A549 (cell line): ENCODE measurements at regions not wholly inside any gene's neighbourhood (a gene's known extent, or its start where the extent isn't known, plus 50 kb on each side); places are given as distances from the start of the nearest gene placed in this dataset.

Experiments used
- ATAC-seq, 2 experiments: fragments of 200-7000 bp in 1 of 2; fragments of >200 bp in 1 of 2; cut with Nextera tagmentation in 1 of 2; cut with Tn5 transposase in 1 of 2; 3 replicates each; pipeline versions ENCODE4 v1.8.0 to v1.9.1; 2018 to 2020; ENCODE audit warnings: mild to moderate bottlenecking in 1 of 2, moderate library complexity in 1 of 2
- CTCF ChIA-PET: fragments of 300-600 bp; sonication (Branson Sonifier 250); formaldehyde crosslinking; extraction: SDS; loops from one replicate; lab custom pipeline; 2021; ENCODE audit warnings: antibody characterized with exemption, inconsistent platforms; lab: Yijun Ruan, JAX
- POLR2A ChIA-PET: fragments of 350-600 bp; formaldehyde crosslinking; extraction: SDS; loops from one replicate; lab custom pipeline; 2021; ENCODE audit warnings: antibody characterized with exemption, inconsistent platforms; lab: Yijun Ruan, JAX
- DNase-seq, 2 experiments: peaks; one replicate each; pipeline versions ENCODE4 v3.0.0 to v3.0.0-alpha.2; 2011 to 2016; ENCODE audit warnings: low read depth in 1 of 2, low spot score in 1 of 2
- FAIRE-seq: peaks from 2 replicates; lab custom pipeline; 2011; peaks lifted over from hg19 to GRCh38; lab: Jason Lieb, UNC
- H3K27ac ChIP-seq, 2 experiments: fragments of >200 bp; sonication (Bioruptor Twin); formaldehyde crosslinking; 3 replicates each; pipeline ENCODE4 v1.5.1; 2016 to 2017
- H3K4me1 ChIP-seq: fragments of >200 bp; sonication (Bioruptor Twin); formaldehyde crosslinking; 3 replicates; pipeline ENCODE4 v1.6.1; 2016
- H3K4me2 ChIP-seq: fragments of >200 bp; sonication (Bioruptor Twin); formaldehyde crosslinking; 3 replicates; pipeline ENCODE4 v1.6.1; 2016
- H3K4me3 ChIP-seq: fragments of >200 bp; sonication (Bioruptor Twin); formaldehyde crosslinking; 3 replicates; pipeline ENCODE4 v1.5.1; 2016
- H3K9me3 ChIP-seq: fragments of >200 bp; sonication (Bioruptor Twin); formaldehyde crosslinking; 3 replicates; pipeline ENCODE4 v1.6.1; 2016
- BHLHE40 ChIP-seq: IDR thresholded peaks from 2 replicates; pipeline ENCODE4 v1.6.1; 2012; ENCODE audit warnings: low read depth, low read length, inconsistent platforms
- CBX8 ChIP-seq: fragments of 200-600 bp; sonication (generic); IDR thresholded peaks from 2 replicates; pipeline ENCODE4 v1.6.1; 2016
- CEBPB ChIP-seq, 2 experiments: fragments of >200 bp in 1 of 2; sonication (Bioruptor Twin) in 1 of 2; formaldehyde crosslinking in 1 of 2; IDR thresholded peaks; 2 replicates each; pipeline ENCODE4 v1.6.1; 2012 to 2016
- CHD2 ChIP-seq: fragments of 150-350 bp; IDR thresholded peaks from 2 replicates; pipeline ENCODE4 v1.6.1; 2014; ENCODE audit warnings: low read length; ENCODE audit not compliant: partially characterized antibody
- CHD4 ChIP-seq: fragments of 200-600 bp; sonication (generic); IDR thresholded peaks from 2 replicates; pipeline ENCODE4 v1.6.1; 2016; ENCODE audit warnings: antibody characterized with exemption, mild to moderate bottlenecking, borderline replicate concordance
- CTCF ChIP-seq: fragments of >200 bp; sonication (Bioruptor Twin); formaldehyde crosslinking; IDR thresholded peaks from 3 replicates; pipeline ENCODE4 v1.5.1; 2016
- E2F6 ChIP-seq: IDR thresholded peaks from 2 replicates; pipeline ENCODE4 v1.6.1; 2012; ENCODE audit warnings: low read depth, borderline replicate concordance
- EHF ChIP-seq: fragments of 250-450 bp; sonication (Bioruptor Pico); IDR thresholded peaks from 2 replicates; pipeline ENCODE4 v1.5.0; 2020; ENCODE audit warnings: mild to moderate bottlenecking
- ESRRA ChIP-seq: fragments of 150-350 bp; IDR thresholded peaks from 2 replicates; pipeline ENCODE4 v1.6.1; 2014; ENCODE audit warnings: mild to moderate bottlenecking, low read length, borderline replicate concordance
- FOXS1 ChIP-seq: fragments of 250-450 bp; sonication (Bioruptor Pico); IDR thresholded peaks from 2 replicates; pipeline ENCODE4 v1.5.0; 2020; ENCODE audit warnings: mild to moderate bottlenecking, moderate library complexity
- HDAC2 ChIP-seq: fragments of 200-600 bp; sonication (generic); IDR thresholded peaks from 2 replicates; pipeline ENCODE4 v1.6.1; 2016
- HES2 ChIP-seq: fragments of >200 bp; sonication (Bioruptor Twin); formaldehyde crosslinking; IDR thresholded peaks from 2 replicates; pipeline ENCODE4 v1.6.1; 2016
- HOXB5 ChIP-seq: fragments of 250-450 bp; sonication (Bioruptor Pico); IDR thresholded peaks from 2 replicates; pipeline ENCODE4 v1.5.0; 2020; ENCODE audit warnings: mild to moderate bottlenecking, moderate library complexity
- KDM1A ChIP-seq: fragments of 200-600 bp; sonication (generic); IDR thresholded peaks from 2 replicates; pipeline ENCODE4 v1.6.1; 2016; ENCODE audit warnings: low read depth, mild to moderate bottlenecking
- KDM5A ChIP-seq: fragments of 200-600 bp; sonication (generic); IDR thresholded peaks from 2 replicates; pipeline ENCODE4 v1.6.1; 2016; ENCODE audit warnings: antibody characterized with exemption, mild to moderate bottlenecking
- MAFK ChIP-seq: fragments of 450-650 bp; IDR thresholded peaks from 2 replicates; pipeline ENCODE4 v1.6.1; 2014; ENCODE audit not compliant: partially characterized antibody
- MYC ChIP-seq: IDR thresholded peaks from 2 replicates; pipeline ENCODE4 v1.6.1; 2012; ENCODE audit warnings: mild to moderate bottlenecking, inconsistent platforms, low read length, improper control_type of control experiment, borderline replicate concordance
- NFE2L2 ChIP-seq: fragments of 150-350 bp; conservative IDR thresholded peaks from 2 replicates; pipeline ENCODE4 v1.6.1; 2014; ENCODE audit warnings: low read length
- NR3C1 ChIP-seq: fragments of >200 bp; sonication (Bioruptor Twin); formaldehyde crosslinking; IDR thresholded peaks from 3 replicates; pipeline ENCODE4 v1.6.1; 2017
- PHF8 ChIP-seq: fragments of 200-600 bp; sonication (generic); IDR thresholded peaks from 2 replicates; pipeline ENCODE4 v1.6.1; 2016; ENCODE audit warnings: low read depth, mild to moderate bottlenecking, antibody characterized with exemption, moderate library complexity, borderline replicate concordance
- RAD21 ChIP-seq, 2 experiments: fragments of >200 bp in 1 of 2; sonication (Bioruptor Twin) in 1 of 2; formaldehyde crosslinking in 1 of 2; IDR thresholded peaks in 1 of 2; conservative IDR thresholded peaks in 1 of 2; 2 replicates in 1 of 2; 3 replicates in 1 of 2; pipeline ENCODE4 v1.6.1; 2012 to 2018; ENCODE audit warnings: inconsistent platforms in 1 of 2
- RCOR1 ChIP-seq: fragments of 150-350 bp; IDR thresholded peaks from 2 replicates; pipeline ENCODE4 v1.6.1; 2014; ENCODE audit warnings: antibody characterized with exemption, low read length, low read depth
- RFX5 ChIP-seq: fragments of 450-650 bp; IDR thresholded peaks from 2 replicates; pipeline ENCODE4 v1.7.1; 2014; ENCODE audit warnings: antibody characterized with exemption, mild to moderate bottlenecking, moderate library complexity
- RNF2 ChIP-seq: fragments of 200-600 bp; sonication (generic); IDR thresholded peaks from 2 replicates; pipeline ENCODE4 v1.6.1; 2016; ENCODE audit warnings: low read depth, mild to moderate bottlenecking, antibody characterized with exemption, moderate library complexity, borderline replicate concordance
- SREBF2 ChIP-seq: fragments of 450-650 bp; IDR thresholded peaks from 2 replicates; pipeline ENCODE4 v1.6.1; 2014; ENCODE audit warnings: mild to moderate bottlenecking, moderate library complexity
- TFCP2L1 ChIP-seq: fragments of 250-450 bp; sonication (Bioruptor Pico); IDR thresholded peaks from 2 replicates; pipeline ENCODE4 v1.5.0; 2021; ENCODE audit warnings: mild to moderate bottlenecking
- USF2 ChIP-seq: fragments of 450-650 bp; IDR thresholded peaks from 2 replicates; pipeline ENCODE4 v1.6.1; 2014; ENCODE audit warnings: antibody characterized with exemption
- ZFP36 ChIP-seq: fragments of 450-650 bp; IDR thresholded peaks from 2 replicates; pipeline ENCODE4 v1.6.1; 2014; ENCODE audit warnings: borderline replicate concordance; ENCODE audit not compliant: partially characterized antibody
- ZNF302 ChIP-seq: fragments of 250-450 bp; sonication (Bioruptor Pico); IDR thresholded peaks from 2 replicates; pipeline ENCODE4 v1.9.0; 2021; ENCODE audit warnings: inconsistent platforms, mild to moderate bottlenecking, moderate library complexity
- ZSCAN20 ChIP-seq: fragments of 250-450 bp; sonication (Bioruptor Pico); IDR thresholded peaks from 2 replicates; pipeline ENCODE4 v1.8.0; 2022; ENCODE audit warnings: mild to moderate bottlenecking, moderate library complexity
- WGBS: methylation state at CpG from one replicate; pipeline ENCODE4 v1.1.6; 2017; ENCODE audit errors: missing lambda C conversion rate; 5-methylcytosine and 5-hydroxymethylcytosine counted together
- TF ChIP-seq, protein P1 (sequence below): fragments of >200 bp; sonication (Bioruptor Twin); formaldehyde crosslinking; IDR thresholded peaks from 3 replicates; pipeline ENCODE4 v1.6.1; 2016
- TF ChIP-seq, protein P2 (sequence below): IDR thresholded peaks from 2 replicates; pipeline ENCODE4 v1.6.1; 2012

- TF ChIP-seq KDM1A = no peak
- TF ChIP-seq TFCP2L1 (CRISPR knock-in tag) = no peak
- TF ChIP-seq, protein P1, sequence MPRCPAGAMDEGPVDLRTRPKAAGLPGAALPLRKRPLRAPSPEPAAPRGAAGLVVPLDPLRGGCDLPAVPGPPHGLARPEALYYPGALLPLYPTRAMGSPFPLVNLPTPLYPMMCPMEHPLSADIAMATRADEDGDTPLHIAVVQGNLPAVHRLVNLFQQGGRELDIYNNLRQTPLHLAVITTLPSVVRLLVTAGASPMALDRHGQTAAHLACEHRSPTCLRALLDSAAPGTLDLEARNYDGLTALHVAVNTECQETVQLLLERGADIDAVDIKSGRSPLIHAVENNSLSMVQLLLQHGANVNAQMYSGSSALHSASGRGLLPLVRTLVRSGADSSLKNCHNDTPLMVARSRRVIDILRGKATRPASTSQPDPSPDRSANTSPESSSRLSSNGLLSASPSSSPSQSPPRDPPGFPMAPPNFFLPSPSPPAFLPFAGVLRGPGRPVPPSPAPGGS = no peak
- TF ChIP-seq, protein P2, sequence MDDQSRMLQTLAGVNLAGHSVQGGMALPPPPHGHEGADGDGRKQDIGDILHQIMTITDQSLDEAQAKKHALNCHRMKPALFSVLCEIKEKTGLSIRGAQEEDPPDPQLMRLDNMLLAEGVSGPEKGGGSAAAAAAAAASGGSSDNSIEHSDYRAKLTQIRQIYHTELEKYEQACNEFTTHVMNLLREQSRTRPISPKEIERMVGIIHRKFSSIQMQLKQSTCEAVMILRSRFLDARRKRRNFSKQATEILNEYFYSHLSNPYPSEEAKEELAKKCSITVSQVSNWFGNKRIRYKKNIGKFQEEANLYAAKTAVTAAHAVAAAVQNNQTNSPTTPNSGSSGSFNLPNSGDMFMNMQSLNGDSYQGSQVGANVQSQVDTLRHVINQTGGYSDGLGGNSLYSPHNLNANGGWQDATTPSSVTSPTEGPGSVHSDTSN = no peak
- no peak for TF ChIP-seq HDAC2
- no peak for TF ChIP-seq RFX5
- TF ChIP-seq CBX8 = no peak
- TF ChIP-seq CTCF = no peak
- TF ChIP-seq RNF2 = no peak
- TF ChIP-seq BHLHE40 = no peak
- no peak for TF ChIP-seq MYC
- ATAC-seq (no peak), DNase-seq (no peak), FAIRE-seq (no peak)
- no peaks in the 10 kb centered on the region for H3K4me1 ChIP-seq
- H3K27ac ChIP-seq = no peak overlapping the region
- ChIA-PET POLR2A (no interaction called here), CTCF (interaction anchor here (1.6 kb wide), 1 partner anchor 164 kb away, joined by 5 read pairs; no protein-coding TSS in a partner anchor)
- 57% methylated on average over 9 of the region's 9 CpGs for WGBS
- no peak overlapping the region for H3K4me3 ChIP-seq
- no peak overlapping the region for H3K4me2 ChIP-seq
- no peaks in the 10 kb centered on the region for H3K9me3 ChIP-seq
These were observed 97.9 kb upstream of the DAP start for GRCh38 chr5:10858945-10859344.

GRCh38 chr5:10858307-10858706 is 97.3 kb upstream of the DAP start:
- TF ChIP-seq NR3C1 (no peak), KDM5A (no peak), CEBPB (IDR thresholded peaks at IDR 0.05) (no peak), CHD2 (no peak), MAFK (no peak), SREBF2 (no peak), EHF (no peak), RFX5 (no peak)
- DNase-seq = no peak
- ChIA-PET POLR2A (no interaction called here), CTCF (interaction anchor here (0.9 to 3.5 kb wide), 5 partner anchors 11 to 181 kb away, joined by 3 to 16 read pairs (median 5); no protein-coding TSS in a partner anchor)
- Histone ChIP-seq H3K27ac (no peak overlapping the region), H3K4me2 (no peak overlapping the region), H3K4me1 (no peaks in the 10 kb centered on the region), H3K4me3 (no peak overlapping the region), H3K9me3 (no peaks in the 10 kb centered on the region)
- WGBS = 5% methylated on average over 5 of the region's 5 CpGs
- no peak for ATAC-seq
- FAIRE-seq = no peak

- DNase-seq (no peak), ATAC-seq (no peak; a peak in 1 of 6 replicates), FAIRE-seq (no peak)
- H3K4me2 ChIP-seq = peak overlapping the region; percentile 56
- no peak overlapping the region for H3K4me3 ChIP-seq
- 9% methylated on average over 5 of the region's 11 CpGs for WGBS
- ChIA-PET POLR2A (no interaction called here), CTCF (interaction anchor here (0.9 to 3.5 kb wide), 16 partner anchors 10 to 406 kb away, joined by 3 to 16 read pairs (median 4); no protein-coding TSS in a partner anchor)
- H3K4me1 ChIP-seq = no peaks in the 10 kb centered on the region
- no peaks in the 10 kb centered on the region for H3K9me3 ChIP-seq
- H3K27ac ChIP-seq = no peak overlapping the region
- no peak for TF ChIP-seq RAD21 (conservative IDR thresholded peaks at IDR 0.05 in 1 of 2, IDR thresholded peaks at IDR 0.05 in 1 of 2)
- TF ChIP-seq ZNF302 (CRISPR knock-in tag) = no peak
- TF ChIP-seq RCOR1 = no peak
- TF ChIP-seq ESRRA = no peak
- TF ChIP-seq PHF8 = no peak
- no peak for TF ChIP-seq NFE2L2
- TF ChIP-seq ZFP36 = no peak
- no peak for TF ChIP-seq E2F6
- no peak for TF ChIP-seq HOXB5 (CRISPR knock-in tag)
- TF ChIP-seq HES2 = no peak
- TF ChIP-seq USF2 = no peak
- TF ChIP-seq FOXS1 (CRISPR knock-in tag) = no peak
- TF ChIP-seq KDM5A = no peak
- no peak for TF ChIP-seq ZSCAN20
- TF ChIP-seq CHD4 = no peak
These were observed 96.3 kb upstream of the DAP start for GRCh38 chr5:10857338-10857733.
